ENCODE measurements at regions not wholly inside any gene's neighbourhood (a gene's known extent, or its start where the extent isn't known, plus 50 kb on each side); places are given as distances from the start of the nearest gene placed in this dataset.

- TF ChIP-seq USF1 (IDR thresholded peaks at IDR 0.05) (no peak), ZBTB7A (IDR thresholded peaks at IDR 0.05; ENCODE audit: low read depth) (no peak), CEBPB (IDR thresholded peaks at IDR 0.05) (no peak), EGR1 (IDR thresholded peaks at IDR 0.05) (no peak), TCF12 (IDR thresholded peaks at IDR 0.05; ENCODE audit: low read depth) (no peak), NFIC (IDR thresholded peaks at IDR 0.05) (no peak), CREB1 (IDR thresholded peaks at IDR 0.05; ENCODE audit: low read depth) (no peak), FOXM1 (IDR thresholded peaks at IDR 0.05; ENCODE audit: borderline replicate concordance, low read depth) (no peak), MAX (IDR thresholded peaks at IDR 0.05) (no peak), RAD21 (IDR thresholded peaks at IDR 0.05; ENCODE audit: low read depth) (no peak)
These were observed 119.6 kb upstream of the CTTNBP2 start for GRCh38 chr7:117992635-117993376.

GRCh38 chr7:117993377-117994003, 120.2 kb upstream of the CTTNBP2 start:
- TF ChIP-seq USF1 (IDR thresholded peaks at IDR 0.05) (no peak), TAF1 (IDR thresholded peaks at IDR 0.05; ENCODE audit: low read depth) (no peak), RAD21 (IDR thresholded peaks at IDR 0.05; ENCODE audit: low read depth) (peak; percentile 46)

GRCh38 chr7:117995850-117996650, 122.8 kb upstream of the CTTNBP2 start:
- TF ChIP-seq CEBPB (IDR thresholded peaks at IDR 0.05) (no peak), ZBTB7A (IDR thresholded peaks at IDR 0.05; ENCODE audit: low read depth) (no peak), YY1 (IDR thresholded peaks at IDR 0.05; ENCODE audit: low read depth) (no peak), EP300 (IDR thresholded peaks at IDR 0.05; ENCODE audit: borderline replicate concordance) (no peak), RAD21 (IDR thresholded peaks at IDR 0.05; ENCODE audit: low read depth) (no peak), CREB1 (IDR thresholded peaks at IDR 0.05; ENCODE audit: low read depth) (no peak)

GRCh38 chr7:117997862-117998825, 124.9 kb upstream of the CTTNBP2 start:
- TF ChIP-seq TAF1 (IDR thresholded peaks at IDR 0.05; ENCODE audit: low read depth) (no peak), EGR1 (IDR thresholded peaks at IDR 0.05) (no peak), USF1 (IDR thresholded peaks at IDR 0.05) (no peak), TEAD4 (IDR thresholded peaks at IDR 0.05) (peak; percentile 82), ZBTB7A (IDR thresholded peaks at IDR 0.05; ENCODE audit: low read depth) (no peak), EP300 (IDR thresholded peaks at IDR 0.05; ENCODE audit: borderline replicate concordance) (no peak), CEBPB (IDR thresholded peaks at IDR 0.05) (no peak), REST (IDR thresholded peaks at IDR 0.05; ENCODE audit: low read depth) (no peak), YY1 (IDR thresholded peaks at IDR 0.05; ENCODE audit: low read depth) (no peak)

- TF ChIP-seq TAF1 (IDR thresholded peaks at IDR 0.05; ENCODE audit: low read depth), result no peak
- no peak for TF ChIP-seq ZBTB7A (IDR thresholded peaks at IDR 0.05; ENCODE audit: low read depth)
- TF ChIP-seq NFIC (IDR thresholded peaks at IDR 0.05), result no peak
- TF ChIP-seq RAD21 (IDR thresholded peaks at IDR 0.05; ENCODE audit: low read depth), result no peak
- TF ChIP-seq TCF12 (IDR thresholded peaks at IDR 0.05; ENCODE audit: low read depth), result no peak
- TF ChIP-seq CEBPB (IDR thresholded peaks at IDR 0.05), result no peak
- TF ChIP-seq REST (IDR thresholded peaks at IDR 0.05; ENCODE audit: low read depth), result no peak
- TF ChIP-seq CREB1 (IDR thresholded peaks at IDR 0.05; ENCODE audit: low read depth), result no peak
- TF ChIP-seq EGR1 (IDR thresholded peaks at IDR 0.05), result no peak
- no peak for TF ChIP-seq FOXM1 (IDR thresholded peaks at IDR 0.05; ENCODE audit: borderline replicate concordance, low read depth)
- TF ChIP-seq YY1 (IDR thresholded peaks at IDR 0.05; ENCODE audit: low read depth), result no peak
These were observed 127.4 kb upstream of the CTTNBP2 start for GRCh38 chr7:118000480-118001202.
